ENCODE measurements at regions not wholly inside any gene's neighbourhood (a gene's known extent, or its start where the extent isn't known, plus 50 kb on each side); places are given as distances from the start of the nearest gene placed in this dataset.

DNA sequence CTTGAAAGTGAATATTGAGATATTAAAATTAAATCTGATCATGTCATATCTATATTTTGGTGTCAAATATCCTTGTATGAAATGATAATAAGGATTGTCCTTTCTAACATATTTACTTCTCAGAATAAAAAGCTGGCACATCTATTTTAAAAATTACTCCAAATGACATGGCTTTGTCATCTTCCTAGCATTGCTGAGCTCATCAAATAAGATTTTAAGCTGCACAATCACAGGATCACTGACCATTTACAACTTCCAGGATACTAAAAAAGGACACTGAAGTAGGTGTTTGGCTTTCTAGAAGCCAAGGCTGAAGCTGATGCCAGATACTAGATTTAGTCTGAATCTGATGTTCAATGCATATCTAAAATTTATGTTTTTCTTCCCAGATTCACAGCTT, 351.1 kb downstream of the BMP4 start:
- Histone ChIP-seq H2AFZ (ENCODE audit: insufficient read depth, low read depth, low read length, poor library complexity, severe bottlenecking) (no peak overlapping the region), H3K27me3 (ENCODE audit: control insufficient read depth in 2 of 2, insufficient read depth in 2 of 2, low read length in 2 of 2) (no peaks in the 10 kb centered on the region), H3K4me2 (replicated peaks; ENCODE audit: extremely low read depth, low read length, poor library complexity, severe bottlenecking) (no peak overlapping the region), H3K4me1 (ENCODE audit: control insufficient read depth in 1 of 2, insufficient read depth in 2 of 2, low read length in 2 of 2) (no peaks in the 10 kb centered on the region), H3K9me3 (replicated peaks in 1 of 2; ENCODE audit: control insufficient read depth in 1 of 2, insufficient read depth in 1 of 2, low read length in 2 of 2) (no peaks in the 10 kb centered on the region), H3K4me3 (replicated peaks in 1 of 3; ENCODE audit: low read depth in 2 of 3, low read length in 3 of 3) (no peak overlapping the region), H3K36me3 (replicated peaks in 1 of 2; ENCODE audit: control insufficient read depth in 1 of 2, insufficient read depth in 2 of 2, low read length in 2 of 2) (no peaks in the 10 kb centered on the region), H4K20me1 (ENCODE audit: insufficient read depth, low read length) (no peaks in the 10 kb centered on the region), H3K9ac (ENCODE audit: insufficient read depth, low read length, poor library complexity, severe bottlenecking) (no peak overlapping the region), H3K27ac (ENCODE audit: low read depth in 1 of 2, low read length in 2 of 2) (no peak overlapping the region), H3K79me2 (ENCODE audit: insufficient read depth, low read length) (no peaks in the 10 kb centered on the region)
- intact Hi-C loops (cut with micrococcal nuclease) = no loop called here
- Mint-ChIP-seq H3K36me3 (no peaks in the 10 kb centered on the region), H3K27ac (no peak overlapping the region), H3K4me3 (no peak overlapping the region), H3K4me1 (no peaks in the 10 kb centered on the region), H3K9me3 (peaks cover 0 to 7% (median 0%) of the 10 kb centered on the region in 7 donors), H3K27me3 (ENCODE audit: low read depth in 3 of 3) (no peaks in the 10 kb centered on the region)
- TF ChIP-seq, protein P1, sequence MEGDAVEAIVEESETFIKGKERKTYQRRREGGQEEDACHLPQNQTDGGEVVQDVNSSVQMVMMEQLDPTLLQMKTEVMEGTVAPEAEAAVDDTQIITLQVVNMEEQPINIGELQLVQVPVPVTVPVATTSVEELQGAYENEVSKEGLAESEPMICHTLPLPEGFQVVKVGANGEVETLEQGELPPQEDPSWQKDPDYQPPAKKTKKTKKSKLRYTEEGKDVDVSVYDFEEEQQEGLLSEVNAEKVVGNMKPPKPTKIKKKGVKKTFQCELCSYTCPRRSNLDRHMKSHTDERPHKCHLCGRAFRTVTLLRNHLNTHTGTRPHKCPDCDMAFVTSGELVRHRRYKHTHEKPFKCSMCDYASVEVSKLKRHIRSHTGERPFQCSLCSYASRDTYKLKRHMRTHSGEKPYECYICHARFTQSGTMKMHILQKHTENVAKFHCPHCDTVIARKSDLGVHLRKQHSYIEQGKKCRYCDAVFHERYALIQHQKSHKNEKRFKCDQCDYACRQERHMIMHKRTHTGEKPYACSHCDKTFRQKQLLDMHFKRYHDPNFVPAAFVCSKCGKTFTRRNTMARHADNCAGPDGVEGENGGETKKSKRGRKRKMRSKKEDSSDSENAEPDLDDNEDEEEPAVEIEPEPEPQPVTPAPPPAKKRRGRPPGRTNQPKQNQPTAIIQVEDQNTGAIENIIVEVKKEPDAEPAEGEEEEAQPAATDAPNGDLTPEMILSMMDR (IDR thresholded peaks at IDR 0.05) = no peak
- DNase-seq = no peak

DNA sequence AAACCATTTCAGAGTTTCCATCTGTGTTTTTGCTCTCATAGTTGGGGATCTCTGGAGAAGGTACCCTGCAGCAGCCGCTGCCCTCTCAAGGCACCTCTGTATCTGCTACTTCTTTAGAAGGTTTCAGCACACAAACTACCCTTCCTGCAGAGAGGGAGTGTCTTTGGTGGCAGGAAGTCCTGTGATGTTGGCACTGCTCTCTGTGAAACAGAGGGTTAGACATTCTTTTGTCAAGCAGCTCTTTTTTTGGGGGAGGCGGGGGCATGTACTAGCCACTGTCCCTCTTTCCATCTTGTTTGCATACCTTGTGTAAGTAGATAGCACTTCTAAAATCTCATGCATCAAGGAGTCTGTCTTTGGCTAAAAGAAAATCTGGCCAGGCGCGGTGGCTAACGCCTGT, 352.6 kb downstream of the BMP4 start:
- intact Hi-C loops (cut with micrococcal nuclease) = no loop called here

More for the DNA sequence above, 352.6 kb downstream of the BMP4 start:
- no peak overlapping the region for H3K4me3 ChIP-seq (replicated peaks in 1 of 3; ENCODE audit: low read depth in 2 of 3, low read length in 3 of 3)
- H2AFZ ChIP-seq (ENCODE audit: insufficient read depth, low read depth, low read length, poor library complexity, severe bottlenecking) = no peak overlapping the region
- DNase-seq = no peak
- TF ChIP-seq, protein P1 (IDR thresholded peaks at IDR 0.05) = no peak
- H3K9me3 Mint-ChIP-seq = peaks cover 0 to 6% (median 0%) of the 10 kb centered on the region in 7 donors
- H3K4me3 Mint-ChIP-seq = no peak overlapping the region
- no peak overlapping the region for H3K27ac ChIP-seq (ENCODE audit: low read depth in 1 of 2, low read length in 2 of 2)
- H3K4me1 Mint-ChIP-seq = no peaks in the 10 kb centered on the region
- no peaks in the 10 kb centered on the region for H3K4me1 ChIP-seq (ENCODE audit: control insufficient read depth in 1 of 2, insufficient read depth in 2 of 2, low read length in 2 of 2)
- no peaks in the 10 kb centered on the region for H3K36me3 ChIP-seq (replicated peaks in 1 of 2; ENCODE audit: control insufficient read depth in 1 of 2, insufficient read depth in 2 of 2, low read length in 2 of 2)
- H3K27ac Mint-ChIP-seq = no peak overlapping the region
- no peaks in the 10 kb centered on the region for H3K9me3 ChIP-seq (replicated peaks in 1 of 2; ENCODE audit: control insufficient read depth in 1 of 2, insufficient read depth in 1 of 2, low read length in 2 of 2)
- 90% methylated on average over 3 of the region's 5 CpGs for WGBS (ENCODE audit: insufficient coverage)
- no peaks in the 10 kb centered on the region for H3K27me3 Mint-ChIP-seq (ENCODE audit: low read depth in 3 of 3)
- no peaks in the 10 kb centered on the region for H4K20me1 ChIP-seq (ENCODE audit: insufficient read depth, low read length)
- no peaks in the 10 kb centered on the region for H3K79me2 ChIP-seq (ENCODE audit: insufficient read depth, low read length)
- no peak overlapping the region for H3K9ac ChIP-seq (ENCODE audit: insufficient read depth, low read length, poor library complexity, severe bottlenecking)
- H3K4me2 ChIP-seq (replicated peaks; ENCODE audit: extremely low read depth, low read length, poor library complexity, severe bottlenecking) = no peak overlapping the region
- no peaks in the 10 kb centered on the region for H3K36me3 Mint-ChIP-seq
- H3K27me3 ChIP-seq (ENCODE audit: control insufficient read depth in 2 of 2, insufficient read depth in 2 of 2, low read length in 2 of 2) = no peaks in the 10 kb centered on the region

Measured in CD14-positive monocyte (primary cell).